ENCODE measurements at regions not wholly inside any gene's neighbourhood (a gene's known extent, or its start where the extent isn't known, plus 50 kb on each side); places are given as distances from the start of the nearest gene placed in this dataset.
"Not testable (repeated sequence)": the region's sequence is repeated elsewhere in the genome, so short reads cannot be mapped to it uniquely, and the experiment has no call there.

DNA sequence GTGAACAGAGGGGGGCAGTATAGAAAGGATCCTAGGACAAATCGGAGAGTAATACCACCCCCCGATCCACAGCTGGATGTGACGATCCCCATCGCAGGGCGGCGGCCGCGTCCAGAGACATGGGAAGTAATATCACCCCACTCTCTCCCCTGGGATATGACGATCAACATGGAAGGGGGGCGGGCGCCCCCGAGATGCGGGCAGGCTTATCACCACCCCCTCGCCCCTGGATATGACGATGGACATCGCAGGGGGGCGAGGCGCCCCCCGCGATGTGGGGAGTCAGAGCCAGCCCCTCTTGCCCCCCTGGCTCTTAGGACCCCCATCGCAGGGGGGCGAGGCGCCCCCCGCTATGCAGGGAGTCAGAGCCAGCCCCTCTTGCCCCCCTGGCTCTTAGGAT is 120.4 kb upstream of the OSBPL11 start:
- Histone ChIP-seq H3K4ac (ENCODE audit: low read length) (no peak overlapping the region), H2AK5ac (ENCODE audit: low read depth, low read length) (no peak overlapping the region), H2BK12ac (ENCODE audit: low read length) (no peak overlapping the region), H3K4me3 (ENCODE audit: low read length in 2 of 2) (no peak overlapping the region), H3K14ac (ENCODE audit: low read length) (no peak overlapping the region), H3K18ac (ENCODE audit: low read length) (no peak overlapping the region), H4K8ac (ENCODE audit: low read depth, low read length) (no peak overlapping the region), H3K9ac (ENCODE audit: low read depth, low read length, poor library complexity) (no peak overlapping the region), H4K91ac (ENCODE audit: low read depth, low read length, poor library complexity) (no peak overlapping the region), H3K27ac (replicated peaks; ENCODE audit: low read length) (no peak overlapping the region), H3K27me3 (ENCODE audit: control insufficient read depth in 3 of 3, insufficient read depth in 3 of 3, low read depth in 1 of 3, low read length in 3 of 3) (no peaks in the 10 kb centered on the region), H3K4me1 (ENCODE audit: control insufficient read depth in 2 of 2, insufficient read depth in 1 of 2, low read depth in 1 of 2, low read length in 2 of 2) (no peaks in the 10 kb centered on the region), H2BK120ac (ENCODE audit: low read depth, low read length) (no peak overlapping the region), H2AFZ (ENCODE audit: low read length) (no peak overlapping the region), H2BK15ac (ENCODE audit: low read length) (no peak overlapping the region), H3K23ac (ENCODE audit: low read depth, low read length, poor library complexity) (no peak overlapping the region), H3K9me3 (replicated peaks in 1 of 2; ENCODE audit: control insufficient read depth in 2 of 2, insufficient read depth in 1 of 2, low read depth in 1 of 2, low read length in 2 of 2) (no peaks in the 10 kb centered on the region), H3K79me1 (ENCODE audit: low read depth, low read length) (peaks cover 2% of the 10 kb centered on the region), H3K36me3 (replicated peaks in 1 of 2; ENCODE audit: control insufficient read depth in 2 of 2, insufficient read depth in 2 of 2, low read length in 2 of 2) (no peaks in the 10 kb centered on the region), H3K4me2 (ENCODE audit: insufficient read depth, low read length, poor library complexity, severe bottlenecking) (no peak overlapping the region), H2BK5ac (ENCODE audit: low read length) (no peak overlapping the region)
- no CpG with 5 or more reads among the region's 24 CpGs for WGBS, 2 donors (ENCODE audit: extremely low coverage in 2 of 2, insufficient read length in 2 of 2, insufficient replicate concordance in 1 of 2)
- DNase-seq (ENCODE audit: low spot score), result no peak

DNA sequence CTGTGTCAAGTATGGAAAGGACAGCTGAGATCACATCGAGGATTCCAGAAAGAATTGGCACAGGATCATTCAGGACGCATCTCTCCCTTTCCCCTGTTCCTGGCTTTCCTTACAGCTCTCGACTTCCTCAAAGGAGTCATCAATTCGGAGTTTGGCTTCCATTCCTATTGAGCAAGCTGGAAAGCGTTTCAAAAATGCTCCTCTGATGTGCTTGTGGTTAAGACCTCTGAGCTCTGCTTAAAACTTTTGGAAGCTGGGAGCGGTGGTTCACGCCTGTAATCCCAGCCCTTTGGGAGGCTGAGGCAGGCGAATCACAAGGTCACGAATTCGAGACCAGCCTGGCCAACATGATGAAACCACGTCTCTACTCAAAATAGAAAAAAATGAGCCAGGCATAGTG is 136.9 kb upstream of the OSBPL11 start:
- not testable (repeated sequence) for H3K4me3 ChIP-seq (ENCODE audit: low read length in 2 of 2); H3K36me3 ChIP-seq (replicated peaks in 1 of 2; ENCODE audit: control insufficient read depth in 2 of 2, insufficient read depth in 2 of 2, low read length in 2 of 2); H4K8ac ChIP-seq (ENCODE audit: low read depth, low read length); H3K4me1 ChIP-seq (ENCODE audit: control insufficient read depth in 2 of 2, insufficient read depth in 1 of 2, low read depth in 1 of 2, low read length in 2 of 2); H3K18ac ChIP-seq (ENCODE audit: low read length); H3K9me3 ChIP-seq (replicated peaks in 1 of 2; ENCODE audit: control insufficient read depth in 2 of 2, insufficient read depth in 1 of 2, low read depth in 1 of 2, low read length in 2 of 2); H3K23ac ChIP-seq (ENCODE audit: low read depth, low read length, poor library complexity); H3K27ac ChIP-seq (replicated peaks; ENCODE audit: low read length); H3K27me3 ChIP-seq (ENCODE audit: control insufficient read depth in 3 of 3, insufficient read depth in 3 of 3, low read depth in 1 of 3, low read length in 3 of 3); H3K14ac ChIP-seq (ENCODE audit: low read length); H3K79me1 ChIP-seq (ENCODE audit: low read depth, low read length); H2BK15ac ChIP-seq (ENCODE audit: low read length); H3K4ac ChIP-seq (ENCODE audit: low read length); H2AFZ ChIP-seq (ENCODE audit: low read length); H4K91ac ChIP-seq (ENCODE audit: low read depth, low read length, poor library complexity); H2BK5ac ChIP-seq (ENCODE audit: low read length); DNase-seq (ENCODE audit: low spot score); H2AK5ac ChIP-seq (ENCODE audit: low read depth, low read length); H3K4me2 ChIP-seq (ENCODE audit: insufficient read depth, low read length, poor library complexity, severe bottlenecking); H2BK12ac ChIP-seq (ENCODE audit: low read length); H2BK120ac ChIP-seq (ENCODE audit: low read depth, low read length); H3K9ac ChIP-seq (ENCODE audit: low read depth, low read length, poor library complexity)
- WGBS, 2 donors (ENCODE audit: extremely low coverage in 2 of 2, insufficient read length in 2 of 2, insufficient replicate concordance in 1 of 2), result no CpG with 5 or more reads among the region's 11 CpGs

DNA sequence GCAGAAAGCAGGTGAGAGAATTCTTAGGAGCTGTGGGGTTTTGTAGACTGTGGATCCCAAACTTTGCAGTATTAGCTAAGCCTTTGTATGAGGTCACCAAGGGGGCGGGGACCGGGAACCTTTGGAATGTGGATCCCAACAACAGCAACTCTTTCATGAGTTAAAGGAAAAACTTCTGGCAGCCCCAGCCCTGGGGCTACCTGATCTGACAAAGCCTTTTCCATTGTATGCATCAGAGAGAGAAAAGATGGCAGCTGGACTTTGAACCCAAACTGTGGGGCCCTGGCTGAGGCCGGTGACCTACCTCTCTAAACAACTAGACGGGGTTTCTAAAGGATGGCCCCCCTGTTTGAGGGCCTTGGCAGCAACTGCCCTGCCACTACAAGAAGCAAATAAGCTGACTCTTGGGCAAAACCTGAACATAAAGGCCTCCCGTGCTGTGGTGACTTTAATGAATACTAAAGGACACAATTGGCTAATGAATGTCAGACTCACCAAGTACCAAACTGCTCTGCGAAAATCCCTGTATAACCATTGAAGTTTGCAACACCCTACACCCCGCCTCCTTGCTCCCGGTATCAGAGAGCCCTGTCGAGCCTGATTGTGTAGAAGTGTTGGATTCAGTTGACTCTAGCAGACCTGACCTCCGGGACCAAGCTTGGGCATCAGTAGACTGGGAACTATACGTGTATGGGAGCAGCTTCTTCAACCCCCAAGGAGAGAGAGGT is 146.9 kb upstream of the OSBPL11 start:
- H2BK5ac ChIP-seq (ENCODE audit: low read length); H3K79me1 ChIP-seq (ENCODE audit: low read depth, low read length); H2BK15ac ChIP-seq (ENCODE audit: low read length); H4K8ac ChIP-seq (ENCODE audit: low read depth, low read length); H3K14ac ChIP-seq (ENCODE audit: low read length); H3K4me1 ChIP-seq (ENCODE audit: control insufficient read depth in 2 of 2, insufficient read depth in 1 of 2, low read depth in 1 of 2, low read length in 2 of 2); H3K23ac ChIP-seq (ENCODE audit: low read depth, low read length, poor library complexity); H2AFZ ChIP-seq (ENCODE audit: low read length); H3K9ac ChIP-seq (ENCODE audit: low read depth, low read length, poor library complexity); H3K4me2 ChIP-seq (ENCODE audit: insufficient read depth, low read length, poor library complexity, severe bottlenecking); H2BK12ac ChIP-seq (ENCODE audit: low read length); H3K36me3 ChIP-seq (replicated peaks in 1 of 2; ENCODE audit: control insufficient read depth in 2 of 2, insufficient read depth in 2 of 2, low read length in 2 of 2); H3K9me3 ChIP-seq (replicated peaks in 1 of 2; ENCODE audit: control insufficient read depth in 2 of 2, insufficient read depth in 1 of 2, low read depth in 1 of 2, low read length in 2 of 2); H2AK5ac ChIP-seq (ENCODE audit: low read depth, low read length); H2BK120ac ChIP-seq (ENCODE audit: low read depth, low read length); H3K27me3 ChIP-seq (ENCODE audit: control insufficient read depth in 3 of 3, insufficient read depth in 3 of 3, low read depth in 1 of 3, low read length in 3 of 3); H3K18ac ChIP-seq (ENCODE audit: low read length); DNase-seq (ENCODE audit: low spot score); H4K91ac ChIP-seq (ENCODE audit: low read depth, low read length, poor library complexity); H3K4ac ChIP-seq (ENCODE audit: low read length); H3K4me3 ChIP-seq (ENCODE audit: low read length in 2 of 2): not testable (repeated sequence)
- H3K27ac ChIP-seq (replicated peaks; ENCODE audit: low read length), result peak overlapping the region; percentile 36
- WGBS, 2 donors (ENCODE audit: extremely low coverage in 2 of 2, insufficient read length in 2 of 2, insufficient replicate concordance in 1 of 2), result no CpG with 5 or more reads among the region's 11 CpGs

DNA sequence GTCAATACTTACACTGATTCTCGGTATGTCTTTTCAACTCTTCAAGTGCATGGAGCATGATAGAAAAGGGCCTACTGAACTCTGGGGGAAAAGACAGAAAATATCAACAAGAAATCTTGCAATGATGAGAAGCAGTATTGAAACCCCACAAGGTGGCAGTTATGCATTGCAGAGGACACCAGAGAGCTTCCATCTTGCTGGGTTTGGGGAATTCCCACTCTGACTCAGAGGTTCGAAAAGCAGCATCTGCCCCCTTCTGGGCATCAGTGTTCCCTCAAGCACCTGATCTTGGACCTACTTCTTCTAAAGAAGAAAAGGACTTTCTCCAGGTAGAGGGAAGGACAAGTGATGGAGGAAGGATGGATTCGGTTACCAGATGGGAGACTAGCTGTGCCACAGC is 147.5 kb upstream of the OSBPL11 start:
- no CpG with 5 or more reads among the region's 3 CpGs for WGBS, 2 donors (ENCODE audit: extremely low coverage in 2 of 2, insufficient read length in 2 of 2, insufficient replicate concordance in 1 of 2)
- H3K4me1 ChIP-seq (ENCODE audit: control insufficient read depth in 2 of 2, insufficient read depth in 1 of 2, low read depth in 1 of 2, low read length in 2 of 2); H3K4ac ChIP-seq (ENCODE audit: low read length); H2BK15ac ChIP-seq (ENCODE audit: low read length); H3K9me3 ChIP-seq (replicated peaks in 1 of 2; ENCODE audit: control insufficient read depth in 2 of 2, insufficient read depth in 1 of 2, low read depth in 1 of 2, low read length in 2 of 2); H2BK12ac ChIP-seq (ENCODE audit: low read length); DNase-seq (ENCODE audit: low spot score); H3K9ac ChIP-seq (ENCODE audit: low read depth, low read length, poor library complexity); H4K91ac ChIP-seq (ENCODE audit: low read depth, low read length, poor library complexity); H2AFZ ChIP-seq (ENCODE audit: low read length); H3K23ac ChIP-seq (ENCODE audit: low read depth, low read length, poor library complexity); H3K18ac ChIP-seq (ENCODE audit: low read length); H3K79me1 ChIP-seq (ENCODE audit: low read depth, low read length); H3K27me3 ChIP-seq (ENCODE audit: control insufficient read depth in 3 of 3, insufficient read depth in 3 of 3, low read depth in 1 of 3, low read length in 3 of 3); H2AK5ac ChIP-seq (ENCODE audit: low read depth, low read length); H3K4me3 ChIP-seq (ENCODE audit: low read length in 2 of 2); H2BK5ac ChIP-seq (ENCODE audit: low read length); H3K27ac ChIP-seq (replicated peaks; ENCODE audit: low read length); H3K4me2 ChIP-seq (ENCODE audit: insufficient read depth, low read length, poor library complexity, severe bottlenecking); H2BK120ac ChIP-seq (ENCODE audit: low read depth, low read length); H4K8ac ChIP-seq (ENCODE audit: low read depth, low read length); H3K36me3 ChIP-seq (replicated peaks in 1 of 2; ENCODE audit: control insufficient read depth in 2 of 2, insufficient read depth in 2 of 2, low read length in 2 of 2); H3K14ac ChIP-seq (ENCODE audit: low read length): not testable (repeated sequence)

All from neuronal stem cell (in vitro differentiated cells).